ENCODE measurements at regions not wholly inside any gene's neighbourhood (a gene's known extent, or its start where the extent isn't known, plus 50 kb on each side); places are given as distances from the start of the nearest gene placed in this dataset.

GRCh38 chr13:34465423-34465922 is 476.6 kb upstream of the NBEA start:
- no peak for TF ChIP-seq CTCF (IDR thresholded peaks at IDR 0.05; ENCODE audit: low read depth, low read length, missing control alignments)

GRCh38 chr13:34466301-34466700 is 475.8 kb upstream of the NBEA start:
- no peak overlapping the region for H3K4me3 ChIP-seq (replicated peaks; ENCODE audit: low read depth, low read length)
- no peak for DNase-seq (ENCODE audit: extremely low read depth, low read depth)
- no peak for TF ChIP-seq CTCF (IDR thresholded peaks at IDR 0.05; ENCODE audit: low read depth, low read length, missing control alignments)

More at GRCh38 chr13:34465423-34465922, 476.6 kb upstream of the NBEA start:
- DNase-seq (ENCODE audit: extremely low read depth, low read depth) = no peak
- H3K4me3 ChIP-seq (replicated peaks; ENCODE audit: low read depth, low read length) = no peak overlapping the region

- no peak for TF ChIP-seq CTCF (IDR thresholded peaks at IDR 0.05; ENCODE audit: low read depth, low read length, missing control alignments)
- H3K4me3 ChIP-seq (replicated peaks; ENCODE audit: low read depth, low read length) = no peak overlapping the region
- no peak for DNase-seq (ENCODE audit: extremely low read depth, low read depth)
Observed at GRCh38 chr13:34467450-34468083, 474.5 kb upstream of the NBEA start.

- no peak for DNase-seq (ENCODE audit: extremely low read depth, low read depth)
- no peak for TF ChIP-seq CTCF (IDR thresholded peaks at IDR 0.05; ENCODE audit: low read depth, low read length, missing control alignments)
- no peak overlapping the region for H3K4me3 ChIP-seq (replicated peaks; ENCODE audit: low read depth, low read length)
Observed at GRCh38 chr13:34469196-34469986, 472.7 kb upstream of the NBEA start.

- no peak overlapping the region for H3K4me3 ChIP-seq (replicated peaks; ENCODE audit: low read depth, low read length)
- no peak for DNase-seq (ENCODE audit: extremely low read depth, low read depth)
- no peak for TF ChIP-seq CTCF (IDR thresholded peaks at IDR 0.05; ENCODE audit: low read depth, low read length, missing control alignments)
Observed at GRCh38 chr13:34474187-34474868, 467.7 kb upstream of the NBEA start.

DNA sequence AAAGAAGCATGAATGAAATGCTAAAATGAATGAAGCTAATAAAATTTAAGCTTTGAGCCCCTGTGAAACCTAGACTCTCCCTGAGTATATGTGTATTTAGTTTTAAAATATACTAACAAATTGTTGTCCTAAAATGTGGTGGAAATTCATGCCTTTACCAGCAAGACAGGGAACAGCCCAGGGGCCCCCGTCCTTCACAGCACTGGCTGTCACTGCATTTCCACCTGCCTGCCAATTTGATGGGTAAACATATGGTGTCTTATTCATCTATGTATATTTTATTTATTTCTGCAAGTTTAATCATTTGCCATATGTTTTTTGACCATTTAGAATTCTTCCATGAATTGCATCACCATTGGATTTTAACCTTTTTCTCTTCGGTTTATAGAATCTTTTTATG is 463.7 kb upstream of the NBEA start:
- no peak for DNase-seq (ENCODE audit: extremely low read depth, low read depth)
- no peak overlapping the region for H3K4me3 ChIP-seq (replicated peaks; ENCODE audit: low read depth, low read length)
- TF ChIP-seq CTCF (IDR thresholded peaks at IDR 0.05; ENCODE audit: low read depth, low read length, missing control alignments) = no peak
